Keratinocyte (primary cell): ENCODE measurements at regions not wholly inside any gene's neighbourhood (a gene's known extent, or its start where the extent isn't known, plus 50 kb on each side); places are given as distances from the start of the nearest gene placed in this dataset.

Experiments
- EZH2 ChIP-seq: IDR thresholded peaks from one replicate; pipeline ENCODE4 v1.6.1; 2012; ENCODE audit warnings: inconsistent platforms, mild to moderate bottlenecking, low read length, moderate library complexity
- TF ChIP-seq, protein P1 (sequence below), 3 experiments: IDR thresholded peaks in 1 of 3; conservative IDR thresholded peaks in 1 of 3; optimal IDR thresholded peaks in 1 of 3; 2 replicates in 2 of 3; 3 replicates in 1 of 3; pipeline versions ENCODE3 to v1.5.1; 2011; ENCODE audit warnings: low read length in 3 of 3, mild to moderate bottlenecking in 3 of 3, moderate library complexity in 2 of 3, control low read depth in 1 of 3, inconsistent platforms in 1 of 3; ENCODE audit not compliant: insufficient read depth in 2 of 3; ENCODE audit errors: extremely low read depth in 1 of 3

DNA sequence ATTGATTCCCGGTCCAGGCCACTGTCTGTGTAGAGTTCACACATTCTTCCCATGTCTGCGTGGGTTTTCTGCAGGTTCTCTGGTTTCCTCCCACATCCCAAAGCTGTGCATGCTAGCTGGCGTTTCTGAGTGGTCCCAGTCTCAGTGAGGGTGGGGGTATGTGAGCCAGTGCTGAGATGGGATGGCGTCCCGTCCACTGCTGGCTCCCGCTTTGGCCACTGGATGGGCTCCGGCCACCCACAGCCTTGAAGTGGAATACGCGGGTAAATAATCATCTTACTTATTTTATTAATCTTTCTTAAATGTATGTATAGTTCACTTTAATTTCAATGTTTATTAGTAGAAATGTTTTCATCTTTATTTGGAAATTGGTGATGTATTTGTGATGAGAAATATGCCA is 343.5 kb upstream of the MANEA start:
- TF ChIP-seq, protein P1, sequence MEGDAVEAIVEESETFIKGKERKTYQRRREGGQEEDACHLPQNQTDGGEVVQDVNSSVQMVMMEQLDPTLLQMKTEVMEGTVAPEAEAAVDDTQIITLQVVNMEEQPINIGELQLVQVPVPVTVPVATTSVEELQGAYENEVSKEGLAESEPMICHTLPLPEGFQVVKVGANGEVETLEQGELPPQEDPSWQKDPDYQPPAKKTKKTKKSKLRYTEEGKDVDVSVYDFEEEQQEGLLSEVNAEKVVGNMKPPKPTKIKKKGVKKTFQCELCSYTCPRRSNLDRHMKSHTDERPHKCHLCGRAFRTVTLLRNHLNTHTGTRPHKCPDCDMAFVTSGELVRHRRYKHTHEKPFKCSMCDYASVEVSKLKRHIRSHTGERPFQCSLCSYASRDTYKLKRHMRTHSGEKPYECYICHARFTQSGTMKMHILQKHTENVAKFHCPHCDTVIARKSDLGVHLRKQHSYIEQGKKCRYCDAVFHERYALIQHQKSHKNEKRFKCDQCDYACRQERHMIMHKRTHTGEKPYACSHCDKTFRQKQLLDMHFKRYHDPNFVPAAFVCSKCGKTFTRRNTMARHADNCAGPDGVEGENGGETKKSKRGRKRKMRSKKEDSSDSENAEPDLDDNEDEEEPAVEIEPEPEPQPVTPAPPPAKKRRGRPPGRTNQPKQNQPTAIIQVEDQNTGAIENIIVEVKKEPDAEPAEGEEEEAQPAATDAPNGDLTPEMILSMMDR (optimal IDR thresholded peaks at IDR 0.05 in 1 of 3, IDR thresholded peaks at IDR 0.05 in 1 of 3, conservative IDR thresholded peaks at IDR 0.05 in 1 of 3; ENCODE audit: extremely low read depth in 1 of 3, insufficient read depth in 2 of 3, low read length in 3 of 3) = no peak
- TF ChIP-seq EZH2 = no peak
